Body of pancreas (tissue), 4 donors: ENCODE measurements at regions not wholly inside any gene's neighbourhood (a gene's known extent, or its start where the extent isn't known, plus 50 kb on each side); places are given as distances from the start of the nearest gene placed in this dataset.

Experiments used
- ATAC-seq: fragments of 150-250 bp; one replicate; pipeline ENCODE4 v1.9.1; 2016
- DNase-seq, 4 donors: peaks; one replicate each; pipeline ENCODE4 v3.0.0-alpha.2; 2019
- H3K27ac ChIP-seq, 4 donors: fragments of 200-600 bp; sonication (generic); 1 replicate in 3 of 4; 2 replicates in 1 of 4; pipeline versions ENCODE4 v1.5.1 to v1.6.1; 2016 to 2019; ENCODE audit warnings: mild to moderate bottlenecking in 1 of 4, mixed read lengths in 1 of 4, moderate library complexity in 1 of 4
- H3K27me3 ChIP-seq, 2 donors: fragments of 200-600 bp; sonication (generic); one replicate each; pipeline ENCODE4 v1.6.0; 2016; ENCODE audit warnings: mild to moderate bottlenecking in 1 of 2
- H3K36me3 ChIP-seq, 2 donors: fragments of 200-600 bp; sonication (generic); replicated peaks in 1 of 2; 2 replicates each; pipeline ENCODE4 v1.5.1; 2016; ENCODE audit warnings: low read depth in 2 of 2; ENCODE audit not compliant: insufficient read depth in 1 of 2
- H3K4me1 ChIP-seq: fragments of 200-600 bp; sonication (generic); one replicate; pipeline ENCODE4 v1.6.0; 2016
- H3K4me3 ChIP-seq, 2 donors: fragments of 200-600 bp; sonication (generic); 1 replicate in 1 of 2; 2 replicates in 1 of 2; pipeline ENCODE4 v1.5.1; 2016 to 2019
- H3K9me3 ChIP-seq, 3 donors: fragments of 200-600 bp; sonication (generic); 1 replicate in 2 of 3; 2 replicates in 1 of 3; pipeline ENCODE4 v1.5.1; 2016
- POLR2A ChIP-seq, 3 donors: fragments of 450-650 bp; IDR thresholded peaks; one replicate each; pipeline ENCODE4 v1.6.1; 2016; ENCODE audit warnings: antibody characterized with exemption in 3 of 3, mild to moderate bottlenecking in 2 of 3
- WGBS, 2 donors: methylation state at CpG; one replicate each; pipeline ENCODE4 v1.1.5; 2017; 5-methylcytosine and 5-hydroxymethylcytosine counted together
- intact Hi-C: fragments of 100-400 bp; cut with DNase I; formaldehyde crosslinking; loops from one replicate; pipeline ENCODE4 v1.15.1; 2023
- TF ChIP-seq, protein P1 (sequence below), 7 experiments: fragments of 450-650 bp in 4 of 7; fragments of 200-600 bp in 3 of 7; sonication (generic) in 3 of 7; IDR thresholded peaks; one replicate each; pipeline ENCODE4 v1.5.1; 2016 to 2019; ENCODE audit warnings: antibody characterized with exemption in 7 of 7

DNA sequence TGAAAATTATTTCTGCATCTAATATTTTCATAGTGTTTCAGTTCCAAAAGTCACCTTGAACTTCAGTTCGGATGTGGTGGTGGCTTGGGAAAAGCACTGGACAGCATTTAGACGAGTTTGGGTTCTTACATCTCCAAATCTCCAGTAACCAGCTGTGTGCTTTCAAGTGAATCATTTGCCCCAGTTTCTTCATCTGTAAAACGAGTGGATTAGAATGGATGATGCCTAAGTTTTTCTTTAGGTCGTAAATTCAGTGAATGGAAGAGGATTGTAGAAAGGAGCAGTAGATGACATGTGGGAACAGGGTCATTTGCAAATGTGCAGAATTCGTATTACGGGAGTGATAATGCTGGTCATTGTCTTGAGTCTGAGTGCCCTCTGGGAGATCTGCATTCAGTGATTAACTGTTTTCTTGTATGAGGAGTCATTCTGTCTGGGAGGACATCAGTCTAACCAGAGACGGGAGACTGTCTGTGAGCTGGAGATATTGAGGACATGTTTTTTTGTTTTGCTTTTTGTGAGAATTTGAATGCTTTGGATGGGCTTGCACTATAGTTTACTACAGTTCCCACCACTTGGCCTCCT, 641.6 kb upstream of the TBL1XR1 start:
- Histone ChIP-seq H3K27ac (no peak overlapping the region), H3K27me3 (no peaks in the 10 kb centered on the region), H3K9me3 (no peaks in the 10 kb centered on the region), H3K4me3 (no peak overlapping the region), H3K4me1 (no peaks in the 10 kb centered on the region), H3K36me3 (no peaks in the 10 kb centered on the region)
- 73 to 75% methylated on average over 7 of the region's 7 CpGs for WGBS, 2 donors
- no peak for DNase-seq
- intact Hi-C loops = no loop called here
- ATAC-seq = no peak
- TF ChIP-seq POLR2A (IDR thresholded peaks at IDR 0.05) = no peak
- TF ChIP-seq, protein P1, sequence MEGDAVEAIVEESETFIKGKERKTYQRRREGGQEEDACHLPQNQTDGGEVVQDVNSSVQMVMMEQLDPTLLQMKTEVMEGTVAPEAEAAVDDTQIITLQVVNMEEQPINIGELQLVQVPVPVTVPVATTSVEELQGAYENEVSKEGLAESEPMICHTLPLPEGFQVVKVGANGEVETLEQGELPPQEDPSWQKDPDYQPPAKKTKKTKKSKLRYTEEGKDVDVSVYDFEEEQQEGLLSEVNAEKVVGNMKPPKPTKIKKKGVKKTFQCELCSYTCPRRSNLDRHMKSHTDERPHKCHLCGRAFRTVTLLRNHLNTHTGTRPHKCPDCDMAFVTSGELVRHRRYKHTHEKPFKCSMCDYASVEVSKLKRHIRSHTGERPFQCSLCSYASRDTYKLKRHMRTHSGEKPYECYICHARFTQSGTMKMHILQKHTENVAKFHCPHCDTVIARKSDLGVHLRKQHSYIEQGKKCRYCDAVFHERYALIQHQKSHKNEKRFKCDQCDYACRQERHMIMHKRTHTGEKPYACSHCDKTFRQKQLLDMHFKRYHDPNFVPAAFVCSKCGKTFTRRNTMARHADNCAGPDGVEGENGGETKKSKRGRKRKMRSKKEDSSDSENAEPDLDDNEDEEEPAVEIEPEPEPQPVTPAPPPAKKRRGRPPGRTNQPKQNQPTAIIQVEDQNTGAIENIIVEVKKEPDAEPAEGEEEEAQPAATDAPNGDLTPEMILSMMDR (IDR thresholded peaks at IDR 0.05) = no peak

DNA sequence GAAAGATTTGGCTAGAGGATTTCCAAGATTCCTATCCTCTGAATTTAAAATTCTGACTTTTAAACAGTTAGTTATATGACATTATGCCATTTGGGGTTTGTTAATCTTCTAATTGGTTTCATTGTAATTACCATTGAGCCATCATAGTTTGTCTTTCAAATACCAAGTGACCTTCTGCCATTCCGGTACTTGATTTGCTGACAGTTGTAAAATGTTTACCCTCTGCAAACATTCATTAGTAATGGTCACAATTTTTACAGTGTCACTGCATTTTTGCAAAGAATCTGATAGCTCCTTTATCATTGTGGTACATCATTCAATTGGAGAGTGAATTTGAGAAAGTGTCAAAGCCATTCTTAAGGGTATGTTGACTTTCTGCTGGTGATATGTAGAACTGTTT, 645.0 kb upstream of the TBL1XR1 start:
- TF ChIP-seq POLR2A (IDR thresholded peaks at IDR 0.05) = no peak
- TF ChIP-seq, protein P1 (IDR thresholded peaks at IDR 0.05) = no peak
- no peak overlapping the region for H3K27ac ChIP-seq
- WGBS, 2 donors = 50 to 57% methylated on average over 1 of the region's 1 CpG
- no peaks in the 10 kb centered on the region for H3K9me3 ChIP-seq
- H3K4me3 ChIP-seq = no peak overlapping the region
- intact Hi-C loops = no loop called here
- ATAC-seq (no peak), DNase-seq (no peak)
- no peaks in the 10 kb centered on the region for H3K27me3 ChIP-seq
- no peaks in the 10 kb centered on the region for H3K4me1 ChIP-seq
- no peaks in the 10 kb centered on the region for H3K36me3 ChIP-seq

DNA sequence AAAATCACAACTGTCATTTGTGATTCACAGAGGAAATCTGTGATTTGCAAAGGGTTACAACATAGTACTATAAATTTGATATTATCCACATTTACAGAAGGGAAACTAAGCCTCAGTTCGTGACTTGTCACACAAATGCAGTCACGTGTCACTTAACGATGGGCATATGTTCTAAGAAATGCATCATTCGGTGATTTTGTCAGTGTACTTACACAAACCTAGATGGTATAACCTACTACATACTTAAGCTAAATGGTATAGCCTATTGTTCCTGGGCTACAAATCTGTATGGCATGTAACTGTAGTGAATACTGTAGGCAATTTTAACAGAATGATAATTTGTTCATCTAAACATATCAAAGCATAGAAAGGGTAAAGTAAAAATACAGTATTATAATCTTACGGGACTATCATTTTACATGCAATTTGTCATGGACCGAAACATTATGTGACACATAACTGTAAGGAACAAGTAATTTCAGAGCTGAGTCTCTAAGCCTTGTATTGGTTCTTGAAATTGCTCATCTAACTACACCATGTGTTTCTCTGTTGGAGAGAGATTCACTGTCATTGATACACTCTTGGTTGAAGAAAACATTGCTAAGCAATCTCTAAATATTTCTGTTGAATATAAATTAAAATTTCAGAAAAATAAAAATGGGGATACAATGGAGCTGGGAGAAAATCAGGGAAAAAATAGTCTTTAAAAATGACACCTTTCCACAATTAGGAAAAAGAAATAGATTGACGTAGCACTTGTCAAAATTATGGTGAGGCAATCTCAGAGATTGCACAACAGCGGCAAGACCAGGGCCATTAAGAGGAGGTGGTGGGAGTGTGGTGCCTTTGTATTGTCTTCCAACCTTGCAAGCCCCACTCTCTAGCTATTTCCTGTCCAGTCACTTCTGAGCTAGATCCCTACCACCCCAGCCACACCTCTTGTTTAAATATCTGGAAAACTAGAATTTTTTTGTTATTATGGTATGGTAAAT, 645.8 kb upstream of the TBL1XR1 start:
- H3K4me3 ChIP-seq = no peak overlapping the region
- H3K27ac ChIP-seq = no peak overlapping the region
- no peaks in the 10 kb centered on the region for H3K27me3 ChIP-seq
- H3K36me3 ChIP-seq = no peaks in the 10 kb centered on the region
- WGBS, 2 donors = 84 to 85% methylated on average over 8 of the region's 8 CpGs
- TF ChIP-seq, protein P1 (IDR thresholded peaks at IDR 0.05) = no peak
- no peak for TF ChIP-seq POLR2A (IDR thresholded peaks at IDR 0.05)
- DNase-seq = no peak
- ATAC-seq = no peak
- H3K4me1 ChIP-seq = no peaks in the 10 kb centered on the region
- H3K9me3 ChIP-seq = no peaks in the 10 kb centered on the region
- intact Hi-C loops = no loop called here

DNA sequence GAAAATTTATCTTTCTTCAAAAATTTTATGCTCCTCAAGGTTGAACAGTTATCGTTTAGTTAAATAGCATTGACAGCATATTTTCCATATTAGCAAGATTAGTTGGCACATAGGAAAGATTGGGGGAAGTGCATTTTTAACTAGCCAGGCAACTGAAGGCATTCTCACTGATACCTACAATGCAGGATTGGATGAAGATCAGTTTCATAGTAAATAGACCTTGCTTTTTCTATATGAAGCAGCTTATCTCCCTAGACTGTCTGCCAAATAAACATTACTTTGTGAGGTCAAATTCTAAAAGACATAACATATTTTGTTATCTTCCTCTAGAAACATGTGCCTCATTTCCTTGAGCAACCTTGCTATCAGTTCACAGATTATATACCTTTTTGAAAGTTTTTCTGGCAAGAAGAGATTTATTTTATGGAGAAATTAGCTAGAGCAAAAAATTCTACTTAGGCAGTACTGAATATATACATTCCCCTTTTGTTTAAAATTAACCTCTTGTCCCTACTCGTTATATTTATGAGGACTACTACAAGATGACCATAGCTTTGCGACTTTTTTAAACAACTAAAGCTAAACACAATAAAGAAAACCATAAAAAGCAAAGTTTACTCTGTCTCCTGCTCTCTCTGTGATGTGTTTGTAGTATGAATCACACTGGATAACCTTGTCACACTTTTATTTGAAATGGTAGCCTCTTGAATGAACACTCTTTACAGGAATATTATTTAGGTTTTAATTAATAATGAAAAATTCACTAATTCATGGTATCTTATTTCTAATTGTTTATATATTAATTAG, 654.9 kb upstream of the TBL1XR1 start:
- no peaks in the 10 kb centered on the region for H3K36me3 ChIP-seq
- H3K9me3 ChIP-seq = no peaks in the 10 kb centered on the region
- DNase-seq (no peak), ATAC-seq (no peak)
- intact Hi-C loops = no loop called here
- peaks cover 14% of the 10 kb centered on the region for H3K4me1 ChIP-seq
- H3K27ac ChIP-seq = no peak overlapping the region
- 37 to 48% methylated on average over 3 of the region's 3 CpGs for WGBS, 2 donors
- TF ChIP-seq, protein P1 (IDR thresholded peaks at IDR 0.05) = no peak
- TF ChIP-seq POLR2A (IDR thresholded peaks at IDR 0.05) = no peak
- H3K4me3 ChIP-seq = no peak overlapping the region
- no peaks in the 10 kb centered on the region for H3K27me3 ChIP-seq
